BJ (cell line): ENCODE measurements at regions not wholly inside any gene's neighbourhood (a gene's known extent, or its start where the extent isn't known, plus 50 kb on each side); places are given as distances from the start of the nearest gene placed in this dataset.

Experiments used
- CTCF ChIA-PET: fragments of 350-600 bp; formaldehyde crosslinking; extraction: SDS; loops from one replicate; lab custom pipeline; 2021; ENCODE audit warnings: antibody characterized with exemption, inconsistent platforms; lab: Yijun Ruan, JAX
- POLR2A ChIA-PET: fragments of 300-600 bp; sonication (Branson Sonifier 250); formaldehyde crosslinking; extraction: SDS; loops from one replicate; lab custom pipeline; 2021; ENCODE audit warnings: antibody characterized with exemption; lab: Charles Lee
- DNase-seq: peaks from one replicate; pipeline ENCODE4 v3.0.0-alpha.2; 2011; ENCODE audit warnings: low read depth
- H3K27me3 ChIP-seq: 2 replicates; pipeline ENCODE4 v1.6.0; 2011; ENCODE audit warnings: low read length; ENCODE audit not compliant: control insufficient read depth, insufficient read depth
- H3K36me3 ChIP-seq: 2 replicates; pipeline ENCODE4 v1.5.1; 2011; ENCODE audit warnings: low read length; ENCODE audit not compliant: control insufficient read depth, insufficient read depth
- H3K4me3 ChIP-seq: 2 replicates; pipeline ENCODE4 v1.5.1; 2011; ENCODE audit warnings: low read depth, mild to moderate bottlenecking, control low read depth, low read length
- CTCF ChIP-seq: IDR thresholded peaks from 2 replicates; pipeline ENCODE4 v1.5.1; 2011; ENCODE audit warnings: low read depth, mild to moderate bottlenecking, control low read depth, inconsistent platforms, low read length, moderate library complexity; ENCODE audit not compliant: insufficient read depth

- no peak for DNase-seq
- Histone ChIP-seq H3K4me3 (no peak overlapping the region), H3K36me3 (no peaks in the 10 kb centered on the region), H3K27me3 (no peaks in the 10 kb centered on the region)
- ChIA-PET CTCF (no interaction called here), POLR2A (no interaction called here)
- no peak for TF ChIP-seq CTCF
These were observed 362.3 kb downstream of the FBXO15 start for GRCh38 chr18:73785300-73785699.

- ChIA-PET POLR2A (no interaction called here), CTCF (no interaction called here)
- no peak overlapping the region for H3K4me3 ChIP-seq
- H3K36me3 ChIP-seq, result no peaks in the 10 kb centered on the region
- no peak for TF ChIP-seq CTCF
- no peak for DNase-seq
- H3K27me3 ChIP-seq, result no peaks in the 10 kb centered on the region
These were observed 362.8 kb downstream of the FBXO15 start for GRCh38 chr18:73784853-73785252.

- Histone ChIP-seq H3K4me3 (no peak overlapping the region), H3K27me3 (no peaks in the 10 kb centered on the region), H3K36me3 (no peaks in the 10 kb centered on the region)
- no peak for TF ChIP-seq CTCF
- no peak for DNase-seq
- ChIA-PET POLR2A (no interaction called here), CTCF (no interaction called here)
These were observed 365.2 kb downstream of the FBXO15 start for GRCh38 chr18:73782405-73782804.

- CTCF ChIA-PET, result no interaction called here
- POLR2A ChIA-PET, result no interaction called here
- Histone ChIP-seq H3K27me3 (no peaks in the 10 kb centered on the region), H3K36me3 (no peaks in the 10 kb centered on the region), H3K4me3 (no peak overlapping the region)
- TF ChIP-seq CTCF, result no peak
- DNase-seq, result no peak
These were observed 367.4 kb downstream of the FBXO15 start for GRCh38 chr18:73780218-73780617.

GRCh38 chr18:73778032-73778359 lies 369.6 kb downstream of the FBXO15 start:
- no peak for DNase-seq

More at GRCh38 chr18:73778032-73778359, 369.6 kb downstream of the FBXO15 start:
- Histone ChIP-seq H3K36me3 (no peaks in the 10 kb centered on the region), H3K27me3 (no peaks in the 10 kb centered on the region), H3K4me3 (no peak overlapping the region)
- POLR2A ChIA-PET, result no interaction called here
- no peak for TF ChIP-seq CTCF
- CTCF ChIA-PET, result no interaction called here
